DMS114 treated with DMSO at 0.1 percent for 48 hours (cell line): ENCODE measurements at regions not wholly inside any gene's neighbourhood (a gene's known extent, or its start where the extent isn't known, plus 50 kb on each side); places are given as distances from the start of the nearest gene placed in this dataset.
"Not testable (repeated sequence)": the region's sequence is repeated elsewhere in the genome, so short reads cannot be mapped to it uniquely, and the experiment has no call there.

Source experiments
- DNase-seq: peaks from one replicate; lab custom pipeline; 2025; ENCODE audit not compliant: unreplicated experiment; lab: John Stamatoyannopoulos, UW

DNA sequence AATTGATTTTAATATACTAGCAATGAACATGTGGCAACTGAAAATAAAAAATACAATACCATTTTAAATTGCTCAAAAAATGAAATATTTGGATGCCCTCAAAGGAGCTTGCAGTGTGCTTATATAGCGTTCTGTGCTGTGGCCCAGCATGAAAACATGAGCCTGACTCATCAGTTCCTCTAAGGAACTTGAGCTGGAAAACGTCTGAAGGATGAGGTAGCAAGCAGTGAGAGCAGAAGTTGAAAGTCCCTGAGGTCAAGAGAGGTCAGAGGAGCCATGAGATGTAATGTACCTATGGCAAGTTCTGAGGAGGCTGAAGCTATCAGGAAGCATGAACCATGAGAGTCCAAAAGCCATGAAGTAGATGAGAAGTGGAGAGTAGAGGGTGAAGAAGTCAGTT is 59.7 kb downstream of the HMGB3 start:
- no peak for DNase-seq

DNA sequence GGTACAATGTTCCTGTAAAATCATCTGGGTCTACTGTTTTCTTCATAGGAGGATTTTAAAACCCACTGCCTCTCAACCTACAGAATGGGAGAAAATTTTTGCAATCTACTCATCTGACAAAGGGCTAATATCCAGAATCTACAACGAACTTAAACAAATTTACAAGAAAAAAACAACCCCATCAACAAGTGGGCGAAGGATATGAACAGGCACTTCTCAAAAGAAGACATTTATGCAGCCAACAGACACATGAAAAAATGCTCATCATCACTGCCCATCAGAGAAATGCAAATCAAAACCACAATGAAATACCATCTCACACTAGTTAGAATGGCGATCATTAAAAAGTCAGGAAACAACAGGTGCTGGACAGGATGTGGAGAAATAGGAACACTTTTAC is 83.2 kb downstream of the HMGB3 start:
- DNase-seq: not testable (repeated sequence)

GRCh38 chrX:151073767-151074166 is 90.6 kb downstream of the HMGB3 start:
- DNase-seq: no peak

DNA sequence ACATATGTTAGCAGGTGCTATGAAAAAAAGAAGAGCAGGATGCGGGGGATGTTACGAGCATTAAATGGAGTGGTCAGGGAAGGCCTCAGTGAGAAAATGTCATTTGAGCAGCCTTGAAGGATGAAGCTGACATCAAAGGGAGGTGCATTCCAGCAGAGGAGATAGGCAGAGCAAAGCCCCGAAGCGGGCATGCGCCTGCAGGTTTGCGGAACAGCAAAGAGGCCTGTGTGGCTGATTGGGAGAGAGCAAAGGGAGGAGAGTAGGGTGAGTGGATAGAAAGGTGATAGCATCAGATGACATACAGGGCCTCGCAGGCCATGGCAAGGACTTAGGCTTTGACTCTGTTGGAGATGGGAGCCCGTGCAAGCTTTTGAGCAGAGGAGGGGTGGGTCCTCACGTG is 95.4 kb upstream of the GPR50 start:
- DNase-seq: no peak

DNA sequence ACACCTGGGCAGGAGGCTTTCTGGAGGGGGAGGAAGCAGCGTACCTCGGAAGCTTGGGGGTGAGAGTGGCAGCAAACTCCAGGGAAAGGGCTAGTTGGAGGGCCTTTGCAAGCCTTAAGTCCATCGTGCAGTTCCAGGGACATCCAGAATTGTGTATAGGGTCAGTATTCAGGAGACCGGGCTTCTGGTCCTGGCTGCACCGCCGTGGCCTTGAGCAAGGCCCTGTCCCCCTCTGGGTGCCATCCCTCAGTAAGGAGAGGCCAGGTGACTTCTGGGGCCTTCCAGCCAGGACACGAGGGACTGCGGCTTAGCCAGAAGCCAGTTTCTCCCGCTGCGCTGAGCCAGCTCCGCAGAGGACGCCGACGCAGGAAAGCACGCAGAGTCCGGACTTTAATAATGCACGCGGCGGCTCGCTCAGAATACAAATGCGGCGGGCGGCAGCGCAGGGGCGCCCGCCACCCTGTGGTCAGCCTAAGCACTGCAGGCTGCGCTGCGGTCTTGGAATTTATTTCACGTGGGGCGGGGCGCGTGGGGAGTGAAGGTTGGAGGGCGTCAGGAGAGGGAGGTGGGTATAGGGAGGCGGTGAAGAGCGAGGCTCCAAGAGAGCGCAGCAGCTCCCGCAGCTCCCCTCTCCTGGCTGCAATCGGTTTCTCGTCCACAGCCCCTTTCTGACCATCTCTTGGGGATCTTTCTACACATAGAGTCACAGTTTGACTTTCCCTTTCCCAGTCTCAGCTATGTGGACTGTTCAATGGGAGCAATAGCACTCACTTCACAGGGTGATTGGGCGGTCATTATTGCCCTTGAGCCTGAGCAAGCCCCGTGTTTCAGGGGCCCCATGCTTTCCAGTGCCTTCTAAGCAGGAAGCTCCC is 94.1 kb upstream of the GPR50 start:
- peak; percentile 23 for DNase-seq

DNA sequence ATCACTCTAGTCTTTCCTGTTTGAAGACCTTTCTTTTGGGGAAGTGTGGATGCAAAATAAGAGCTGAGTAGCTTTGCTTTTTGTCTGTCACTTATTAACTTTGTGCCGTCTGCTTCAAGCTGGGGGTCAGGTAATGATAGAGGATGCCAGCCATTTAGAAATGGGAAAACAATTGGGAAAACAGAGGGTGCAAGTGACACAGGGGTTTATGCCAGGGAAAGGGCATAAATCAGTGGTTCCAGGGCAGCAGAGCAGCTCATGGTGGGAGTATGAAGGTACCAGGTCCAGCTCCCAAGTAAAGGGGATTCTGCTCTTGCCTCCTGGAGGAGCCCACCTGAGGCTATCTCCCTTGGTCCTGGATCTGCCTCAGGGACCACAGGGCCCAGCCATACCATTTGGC is 91.9 kb upstream of the GPR50 start:
- no peak for DNase-seq

- no peak for DNase-seq
Observed at GRCh38 chrX:151085207-151085606, 91.2 kb upstream of the GPR50 start.

GRCh38 chrX:151088221-151088620 is 88.2 kb upstream of the GPR50 start:
- DNase-seq: no peak

DNA sequence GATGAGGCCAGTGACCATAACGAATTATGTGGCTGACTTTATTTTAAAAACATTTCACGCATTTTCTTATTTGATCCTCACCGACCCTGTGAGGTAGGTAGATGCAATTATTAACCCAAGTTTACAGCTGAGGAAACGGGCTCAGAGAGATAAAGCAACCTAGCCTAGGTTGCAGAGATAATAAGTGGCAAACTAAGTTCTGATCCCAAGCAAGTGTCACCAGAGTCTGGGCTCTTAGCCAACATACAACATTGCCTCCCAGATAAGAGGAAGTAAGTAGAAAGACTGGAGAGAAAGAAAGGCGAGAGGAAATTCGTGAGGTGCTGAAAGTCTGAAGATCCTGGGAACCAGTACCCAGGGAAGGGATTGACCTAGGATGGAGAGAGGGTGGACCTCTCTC is 77.4 kb upstream of the GPR50 start:
- DNase-seq: no peak

DNA sequence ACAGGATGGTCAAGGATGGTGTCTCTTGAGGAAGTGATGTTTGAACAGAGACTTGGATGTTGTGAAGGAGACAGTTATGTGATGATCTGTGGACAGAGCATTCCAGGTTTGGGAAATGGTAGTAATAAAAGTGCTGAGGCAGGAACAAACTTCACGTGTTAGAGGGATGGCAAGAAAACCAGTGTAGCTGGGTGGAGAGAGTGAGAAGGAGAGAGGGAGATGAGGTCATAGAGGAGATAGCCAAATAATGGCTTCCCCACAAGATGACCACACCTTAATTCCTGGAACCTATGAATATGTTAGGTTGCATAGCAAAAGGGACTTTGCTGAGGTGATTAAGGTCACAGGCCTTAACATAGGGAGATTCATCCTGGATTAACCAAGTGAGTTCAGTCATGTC is 75.6 kb upstream of the GPR50 start:
- DNase-seq: no peak

DNA sequence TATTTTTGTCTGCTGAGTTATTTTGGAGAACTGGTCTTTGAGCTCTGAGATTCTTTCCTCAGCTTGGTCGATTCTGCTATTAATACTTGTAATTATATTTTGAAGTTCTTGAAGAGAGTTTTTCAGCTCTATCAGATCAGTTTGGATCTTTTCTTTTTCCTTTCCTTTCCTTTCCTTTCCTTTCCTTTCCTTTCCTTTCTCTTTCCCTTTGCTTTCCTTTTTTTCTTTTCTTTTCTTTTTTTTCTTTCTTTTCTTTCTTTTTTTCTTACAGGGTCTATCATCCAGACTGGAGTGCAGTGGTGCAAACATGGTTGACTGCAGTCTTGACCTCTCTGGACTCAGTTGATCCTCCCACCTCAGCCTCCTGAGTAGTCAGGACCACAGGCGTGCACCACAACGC is 63.2 kb upstream of the GPR50 start:
- not testable (repeated sequence) for DNase-seq
